ENCODE measurements at regions not wholly inside any gene's neighbourhood (a gene's known extent, or its start where the extent isn't known, plus 50 kb on each side); places are given as distances from the start of the nearest gene placed in this dataset.
"Not testable (repeated sequence)": the region's sequence is repeated elsewhere in the genome, so short reads cannot be mapped to it uniquely, and the experiment has no call there.

DNA sequence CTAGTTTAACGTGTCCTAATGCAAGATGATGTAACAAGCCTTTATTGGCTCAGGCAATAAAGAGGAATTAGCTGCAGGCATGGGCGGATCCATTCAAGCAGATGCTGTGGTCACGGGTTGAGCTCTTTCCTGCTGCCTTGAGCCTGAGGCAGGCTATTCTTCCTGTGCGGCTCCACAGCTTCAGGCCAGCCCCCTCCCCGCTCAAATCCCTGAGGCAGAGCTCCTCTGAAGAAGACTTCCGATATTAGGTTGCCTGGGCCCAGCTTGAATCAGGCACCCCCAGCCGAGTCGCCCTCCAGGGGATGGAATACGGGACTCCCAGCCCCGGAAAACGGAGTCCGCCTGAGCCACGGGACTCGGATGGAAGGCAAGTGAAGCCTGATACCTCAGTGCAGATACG lies 95.0 kb upstream of the RUFY1 start:
- DNase-seq: no peak

- DNase-seq: no peak
Observed at GRCh38 chr5:179454356-179454755, 96.0 kb upstream of the RUFY1 start.

GRCh38 chr5:179453616-179454015 lies 96.7 kb upstream of the RUFY1 start:
- DNase-seq: no peak

DNA sequence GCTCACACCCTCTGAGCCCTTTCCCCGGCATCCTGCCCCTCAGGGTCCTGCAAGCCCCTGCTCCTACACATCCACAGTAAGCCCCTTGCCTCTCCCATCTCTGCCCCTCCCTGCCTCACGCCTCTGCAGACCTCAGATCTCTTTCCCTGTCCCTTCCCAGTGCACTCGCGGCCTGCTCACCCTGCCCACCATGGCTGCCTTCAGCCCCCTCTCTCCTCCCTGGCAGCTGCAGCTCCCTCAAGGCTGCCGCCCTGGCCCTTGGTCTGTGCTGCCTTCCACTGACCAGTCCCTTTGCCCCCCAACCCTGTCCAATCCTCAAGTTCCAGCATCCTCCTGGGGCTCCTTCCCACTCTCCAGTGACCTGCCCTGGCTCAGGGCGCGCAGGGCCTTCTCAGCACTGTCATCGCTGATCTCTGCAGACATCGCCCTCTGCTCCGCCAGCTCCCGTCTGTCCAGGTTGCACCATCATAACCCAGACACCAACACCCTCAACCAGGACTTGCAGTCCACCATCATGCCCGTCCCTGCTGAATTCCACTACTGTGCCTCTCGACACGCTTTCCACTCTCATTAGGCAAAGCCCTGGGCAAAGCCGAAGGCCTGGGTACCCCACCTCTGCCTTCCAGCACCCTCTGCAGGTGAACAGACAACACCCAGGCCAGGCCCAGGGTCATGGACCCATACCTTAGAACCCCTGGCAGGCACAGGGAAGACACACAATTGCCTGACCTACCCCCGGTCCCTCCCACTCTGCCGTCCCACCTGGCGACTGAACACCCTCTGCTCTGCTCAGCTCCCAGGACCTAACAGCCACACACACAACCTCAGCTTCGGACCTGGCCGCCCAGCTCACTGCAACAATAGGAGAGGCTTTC lies 97.8 kb upstream of the RUFY1 start:
- DNase-seq: no peak

- DNase-seq: no peak
Observed at GRCh38 chr5:179451828-179452196, 98.5 kb upstream of the RUFY1 start.

- DNase-seq: no peak
Observed at GRCh38 chr5:179451114-179451827, 99.1 kb upstream of the RUFY1 start.

- not testable (repeated sequence) for DNase-seq
Observed at GRCh38 chr5:179449950-179450349, 100.4 kb upstream of the RUFY1 start.

- DNase-seq: not testable (repeated sequence)
Observed at GRCh38 chr5:179448282-179448681, 102.1 kb upstream of the RUFY1 start.

- DNase-seq: not testable (repeated sequence)
Observed at GRCh38 chr5:179442289-179442688, 97.0 kb upstream of the ADAMTS2 start.

DNA sequence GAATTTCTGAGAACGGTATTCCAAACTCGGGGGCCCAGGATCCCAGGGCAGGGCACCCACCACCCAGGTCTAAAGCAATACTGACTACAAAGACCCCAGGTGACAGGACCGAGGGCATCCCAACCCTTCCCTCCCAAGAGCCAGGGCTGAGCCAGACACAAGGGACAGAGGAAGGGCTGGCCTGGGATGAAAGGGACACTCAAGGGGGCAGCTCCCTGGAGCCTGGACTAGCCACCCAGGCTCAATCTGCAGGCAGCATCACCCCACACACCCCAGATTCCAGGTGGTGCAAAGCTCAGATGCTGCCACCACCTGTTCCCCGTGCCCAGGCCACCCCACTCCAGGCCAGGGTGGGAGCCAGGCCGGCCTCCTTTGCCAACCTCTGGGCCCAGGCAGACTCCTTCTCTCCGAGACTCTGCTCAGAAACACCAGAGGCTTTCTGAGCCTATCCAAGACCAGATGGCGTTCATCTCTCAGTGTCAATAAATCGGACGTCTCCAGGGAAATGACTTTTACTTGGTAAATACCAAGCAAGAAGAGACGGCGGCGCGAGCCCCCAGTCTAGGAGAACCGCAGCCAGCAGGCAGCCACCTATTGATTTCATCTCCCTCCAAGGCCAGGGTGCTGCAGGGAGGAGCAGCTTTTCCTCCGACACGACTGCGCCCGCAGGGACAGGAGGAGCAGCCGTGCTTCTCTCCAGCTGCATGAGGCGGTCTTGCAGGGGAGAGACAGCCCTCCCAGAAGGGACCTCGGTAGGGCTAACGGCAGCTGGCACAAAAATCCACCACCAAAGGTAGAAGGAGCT lies 94.1 kb upstream of the ADAMTS2 start:
- DNase-seq: no peak

GRCh38 chr5:179438461-179438860 lies 93.2 kb upstream of the ADAMTS2 start:
- no peak for DNase-seq

GRCh38 chr5:179438011-179438441 lies 92.8 kb upstream of the ADAMTS2 start:
- DNase-seq: no peak

- DNase-seq: no peak
Observed at GRCh38 chr5:179437341-179438001, 92.2 kb upstream of the ADAMTS2 start.

DNA sequence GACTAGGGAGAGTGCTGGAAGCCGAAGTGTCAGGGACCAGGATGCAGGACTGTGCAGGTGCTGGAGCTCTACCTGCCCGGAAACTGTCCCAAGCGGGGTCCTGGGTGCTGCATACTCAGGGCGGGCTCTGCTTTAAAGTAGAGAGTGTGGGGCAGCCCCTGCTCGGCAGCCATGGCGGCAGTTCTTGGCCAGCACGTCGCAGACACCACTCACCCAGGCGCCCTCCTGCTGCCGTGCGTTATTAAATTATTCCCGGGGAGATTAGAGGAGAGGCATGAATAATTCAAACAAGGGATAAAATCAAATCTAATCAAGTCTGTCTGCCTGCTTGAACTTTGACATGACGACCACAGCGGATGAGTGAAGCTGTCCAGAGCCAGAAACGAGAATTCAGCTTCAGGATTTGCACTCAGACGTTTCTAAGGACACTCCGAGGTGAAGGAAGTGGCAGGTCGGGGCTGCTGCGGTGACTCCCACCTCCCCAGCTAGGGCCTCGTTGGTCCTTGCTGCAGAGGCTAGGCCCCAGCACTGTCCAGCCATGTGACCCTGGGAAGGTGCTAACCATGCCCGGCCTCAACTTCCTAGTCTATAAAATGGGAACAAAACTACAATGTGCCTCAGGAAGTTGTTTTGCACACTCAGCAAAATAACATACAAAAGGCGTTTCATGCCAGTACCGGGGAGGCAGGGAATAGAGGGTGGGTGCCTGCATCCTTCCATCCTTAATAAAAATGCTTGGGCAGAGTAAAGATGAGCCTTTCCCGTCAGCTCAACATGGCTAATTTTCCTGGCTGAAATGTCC lies 91.3 kb upstream of the ADAMTS2 start:
- no peak for DNase-seq

DNA sequence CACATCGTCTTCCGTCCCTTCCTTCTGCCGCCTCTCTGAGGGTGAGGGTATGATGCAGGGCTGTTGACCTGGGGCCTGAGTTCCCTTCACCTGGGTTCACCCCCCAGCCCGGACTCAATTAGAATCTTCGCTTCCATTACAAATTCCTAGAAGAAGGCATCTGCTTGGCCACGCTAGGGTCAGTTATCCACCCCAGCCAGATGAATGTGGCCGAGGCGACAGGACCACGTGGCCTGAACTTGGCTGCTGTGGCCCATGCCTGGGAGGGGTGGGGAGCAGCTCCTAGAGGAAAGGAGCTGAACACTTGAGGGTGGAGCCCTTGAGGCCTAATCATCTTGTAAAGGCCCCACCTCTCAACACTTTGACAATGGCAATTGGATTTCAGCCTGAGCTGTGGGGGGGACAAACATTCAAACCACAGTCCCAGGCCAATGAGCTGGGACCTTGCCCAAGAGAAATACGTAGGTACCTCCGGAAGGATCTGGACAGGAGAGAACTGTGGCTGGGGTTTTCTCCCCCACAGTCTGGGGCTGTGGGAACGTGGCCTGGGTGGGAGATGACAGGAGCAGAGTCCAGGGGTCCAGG lies 90.6 kb upstream of the ADAMTS2 start:
- no peak for DNase-seq

GRCh38 chr5:179435181-179435580 lies 89.9 kb upstream of the ADAMTS2 start:
- no peak for DNase-seq

- no peak for DNase-seq
Observed at GRCh38 chr5:179432547-179432946, 87.3 kb upstream of the ADAMTS2 start.

DNA sequence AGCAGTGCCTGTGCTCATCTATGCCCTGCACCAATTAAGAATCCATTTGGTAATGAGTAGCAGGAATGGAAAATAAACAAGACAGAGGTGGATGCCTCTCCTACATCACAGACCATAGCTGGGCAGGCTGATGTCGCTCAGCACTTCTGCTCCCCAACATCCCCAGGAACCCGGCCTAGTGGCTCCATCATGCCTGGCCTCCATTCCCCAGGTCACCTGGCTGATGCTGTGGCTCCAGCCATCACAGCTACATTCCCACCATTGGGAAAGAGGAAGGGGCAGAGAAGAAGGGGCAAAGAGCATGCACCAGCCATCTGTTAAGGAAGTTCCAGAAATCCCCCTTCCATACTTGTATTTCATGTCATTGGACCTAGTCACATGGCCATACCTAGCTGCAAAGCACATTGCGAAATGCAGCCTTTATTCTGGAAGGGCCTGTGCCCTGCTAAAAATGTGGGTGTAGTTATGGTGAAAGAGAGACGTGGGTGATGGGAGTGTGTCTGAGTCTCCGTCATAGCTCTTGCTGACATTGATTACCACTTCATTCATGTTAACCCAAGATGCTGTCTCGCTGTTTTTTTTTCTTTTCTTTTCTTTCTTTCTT lies 86.1 kb upstream of the ADAMTS2 start:
- DNase-seq: no peak

DNA sequence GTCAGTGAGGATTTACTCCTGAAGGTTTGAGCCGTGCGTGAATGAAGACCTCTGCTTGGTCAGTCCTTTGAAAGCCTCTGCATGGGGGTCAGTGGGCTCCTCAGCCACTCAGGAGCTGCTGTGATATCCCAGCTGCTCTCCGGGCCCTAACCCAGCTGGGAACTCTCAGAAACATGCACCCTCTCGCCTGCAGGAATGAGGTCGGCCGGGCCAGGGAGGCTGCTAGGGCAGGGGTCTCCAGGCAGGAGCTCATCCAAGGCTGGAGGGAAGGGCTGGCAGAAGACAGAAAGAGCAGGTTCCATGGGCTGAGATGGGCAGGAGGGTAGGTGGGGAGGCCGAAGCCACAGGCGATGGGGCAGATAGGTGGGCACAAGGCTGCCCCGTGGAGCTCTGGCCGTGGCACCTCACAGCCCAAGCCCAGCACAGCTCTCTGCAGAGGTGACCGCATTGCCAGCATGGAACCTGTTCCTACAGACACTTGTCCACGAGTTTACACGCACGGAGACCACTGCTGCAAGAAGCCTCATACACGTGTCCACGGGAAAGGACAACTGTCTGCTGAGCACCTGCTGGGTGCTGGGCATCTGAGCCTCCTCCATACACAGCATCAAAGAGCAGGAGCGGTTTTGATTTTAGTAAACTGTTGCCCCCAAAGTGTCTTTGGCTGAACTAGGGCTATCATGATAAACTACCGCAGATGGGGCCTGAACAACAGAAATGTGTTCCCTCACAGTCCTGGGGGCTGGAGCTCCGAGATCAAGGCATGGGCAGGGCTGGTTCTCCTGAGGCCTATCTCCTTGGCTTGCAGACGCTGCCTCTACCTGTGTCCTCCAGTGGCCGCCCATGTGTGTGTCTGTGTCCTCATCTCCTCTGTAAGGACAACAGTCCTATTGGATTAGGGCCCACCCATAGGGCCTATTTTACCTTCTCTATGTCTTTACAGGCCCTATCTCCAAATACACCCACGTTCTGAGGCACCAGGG lies 85.2 kb upstream of the ADAMTS2 start:
- DNase-seq: no peak

- no peak for DNase-seq
Observed at GRCh38 chr5:179427676-179428056, 82.4 kb upstream of the ADAMTS2 start.

Data from fibroblast of skin of scalp (primary cell).